ENCODE measurements at regions not wholly inside any gene's neighbourhood (a gene's known extent, or its start where the extent isn't known, plus 50 kb on each side); places are given as distances from the start of the nearest gene placed in this dataset.
"Not testable (repeated sequence)": the region's sequence is repeated elsewhere in the genome, so short reads cannot be mapped to it uniquely, and the experiment has no call there.

DNA sequence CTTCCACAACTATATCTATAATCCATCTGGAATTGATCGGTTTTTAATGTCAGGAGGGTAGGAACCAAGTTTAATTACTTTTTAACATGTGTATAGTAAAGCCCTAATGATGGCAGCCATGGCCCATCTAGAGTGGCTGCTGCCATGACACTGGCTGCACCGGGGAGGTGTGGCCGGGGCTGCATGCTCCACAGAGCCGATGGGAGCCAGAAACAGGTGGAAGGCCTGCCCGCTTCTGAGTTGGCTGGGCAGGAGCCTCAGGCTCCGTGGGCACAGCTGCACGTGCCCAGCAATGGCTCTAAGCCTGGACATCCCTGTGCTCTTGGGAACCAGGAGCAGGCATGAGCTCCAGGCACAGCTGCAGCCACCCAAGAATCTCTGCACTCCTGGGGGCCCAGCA, 73.0 kb downstream of the GBP6 start:
- 90 to 95% (median 93%) methylated on average over 6 to 7 of the region's 7 CpGs for WGBS, 5 donors
- Histone ChIP-seq H3K27ac (no peak overlapping the region), H3K4me1 (no peaks in the 10 kb centered on the region), H3K9me3 (peaks cover 0 to 45% (median 32%) of the 10 kb centered on the region in 8 donors), H3K36me3 (no peaks in the 10 kb centered on the region), H3K27me3 (replicated peaks in 1 of 7) (peaks cover 0 to 4% (median 0%) of the 10 kb centered on the region in 7 donors), H3K4me3 (no peak overlapping the region)
- no peak for DNase-seq
- intact Hi-C loops (cut with DNase I; ENCODE audit: low total_unique reads): no loop called here
- no peak for TF ChIP-seq POLR2A (IDR thresholded peaks at IDR 0.05)
- TF ChIP-seq, protein P1, sequence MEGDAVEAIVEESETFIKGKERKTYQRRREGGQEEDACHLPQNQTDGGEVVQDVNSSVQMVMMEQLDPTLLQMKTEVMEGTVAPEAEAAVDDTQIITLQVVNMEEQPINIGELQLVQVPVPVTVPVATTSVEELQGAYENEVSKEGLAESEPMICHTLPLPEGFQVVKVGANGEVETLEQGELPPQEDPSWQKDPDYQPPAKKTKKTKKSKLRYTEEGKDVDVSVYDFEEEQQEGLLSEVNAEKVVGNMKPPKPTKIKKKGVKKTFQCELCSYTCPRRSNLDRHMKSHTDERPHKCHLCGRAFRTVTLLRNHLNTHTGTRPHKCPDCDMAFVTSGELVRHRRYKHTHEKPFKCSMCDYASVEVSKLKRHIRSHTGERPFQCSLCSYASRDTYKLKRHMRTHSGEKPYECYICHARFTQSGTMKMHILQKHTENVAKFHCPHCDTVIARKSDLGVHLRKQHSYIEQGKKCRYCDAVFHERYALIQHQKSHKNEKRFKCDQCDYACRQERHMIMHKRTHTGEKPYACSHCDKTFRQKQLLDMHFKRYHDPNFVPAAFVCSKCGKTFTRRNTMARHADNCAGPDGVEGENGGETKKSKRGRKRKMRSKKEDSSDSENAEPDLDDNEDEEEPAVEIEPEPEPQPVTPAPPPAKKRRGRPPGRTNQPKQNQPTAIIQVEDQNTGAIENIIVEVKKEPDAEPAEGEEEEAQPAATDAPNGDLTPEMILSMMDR (IDR thresholded peaks at IDR 0.05 in 8 of 11, conservative IDR thresholded peaks at IDR 0.05 in 3 of 11): no peak
- no peak for TF ChIP-seq POLR2AphosphoS5 (IDR thresholded peaks at IDR 0.05)

DNA sequence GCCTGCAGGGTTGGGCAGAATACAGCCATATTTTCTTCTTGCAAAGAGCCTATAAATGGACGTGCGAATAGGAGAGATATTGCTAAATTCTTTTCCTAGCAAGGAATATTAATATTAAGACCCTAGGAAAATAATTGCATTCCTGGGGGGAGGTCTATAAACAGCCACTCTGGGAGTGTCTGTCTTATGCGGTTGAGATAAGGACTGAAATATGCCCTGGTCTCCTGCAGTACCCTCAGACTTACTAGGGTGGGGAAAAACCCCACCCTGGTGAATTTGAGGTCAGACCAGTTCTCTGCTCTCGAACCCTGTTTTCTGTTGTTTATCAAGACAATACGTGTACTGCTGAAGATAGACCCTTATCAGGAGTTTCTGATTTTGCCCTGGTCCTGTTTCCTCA, 74.4 kb downstream of the GBP6 start:
- H3K27ac ChIP-seq; H3K36me3 ChIP-seq; H3K27me3 ChIP-seq (replicated peaks in 1 of 7); H3K4me3 ChIP-seq; intact Hi-C loops (cut with DNase I; ENCODE audit: low total_unique reads); H3K4me1 ChIP-seq; DNase-seq: not testable (repeated sequence)
- WGBS, 5 donors: 90 to 95% (median 93%) methylated on average over 5 of the region's 5 CpGs
- peaks cover 0 to 45% (median 32%) of the 10 kb centered on the region in 8 donors for H3K9me3 ChIP-seq

GRCh38 chr1:89440911-89441310, 77.1 kb downstream of the GBP6 start:
- H3K4me3 ChIP-seq: no peak overlapping the region
- TF ChIP-seq POLR2A (IDR thresholded peaks at IDR 0.05) (no peak), POLR2AphosphoS5 (IDR thresholded peaks at IDR 0.05) (no peak)
- TF ChIP-seq, protein P1 (IDR thresholded peaks at IDR 0.05 in 8 of 11, conservative IDR thresholded peaks at IDR 0.05 in 3 of 11): no peak
- intact Hi-C loops (cut with DNase I; ENCODE audit: low total_unique reads): loop anchor here (10.0 kb wide), 1 partner anchor 76 kb away; the partner anchor contains the start of gene GBP6

DNA sequence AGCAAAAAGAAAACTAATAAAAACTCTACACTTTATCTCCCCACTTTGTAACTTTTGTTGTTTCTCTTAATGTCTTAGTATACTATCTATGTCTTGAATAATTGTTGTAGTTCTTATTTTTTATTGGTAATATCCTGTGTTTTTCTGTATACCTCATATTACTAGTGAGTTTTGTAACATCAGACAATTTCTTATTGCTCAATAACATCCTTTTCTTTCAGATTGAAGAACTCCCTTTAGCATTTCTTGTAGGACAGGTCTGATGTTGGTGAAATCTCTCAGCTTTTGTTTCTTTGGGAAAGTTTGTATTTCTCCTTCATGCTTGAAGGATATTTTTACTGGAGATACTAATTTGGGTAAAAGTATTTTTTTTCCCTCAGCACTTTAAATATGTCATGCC, 79.8 kb upstream of the LRRC8B start:
- Histone ChIP-seq H3K9me3 (peaks cover 0 to 16% (median 4%) of the 10 kb centered on the region in 8 donors), H3K27me3 (replicated peaks in 1 of 7) (no peaks in the 10 kb centered on the region), H3K36me3 (no peaks in the 10 kb centered on the region), H3K4me1 (no peaks in the 10 kb centered on the region), H3K27ac (no peak overlapping the region), H3K4me3 (no peak overlapping the region)
- no peak for DNase-seq
- intact Hi-C loops (cut with DNase I; ENCODE audit: low total_unique reads): loop anchor here (10.0 kb wide), 1 partner anchor 80 kb away; the partner anchor contains the start of gene GBP6
- TF ChIP-seq, protein P1 (IDR thresholded peaks at IDR 0.05 in 8 of 11, conservative IDR thresholded peaks at IDR 0.05 in 3 of 11): no peak
- TF ChIP-seq POLR2A (IDR thresholded peaks at IDR 0.05) (no peak), POLR2AphosphoS5 (IDR thresholded peaks at IDR 0.05) (no peak)

More at GRCh38 chr1:89440911-89441310, 77.1 kb downstream of the GBP6 start:
- H3K27ac ChIP-seq: no peak overlapping the region
- 86 to 100% (median 93%) methylated on average over 2 of the region's 2 CpGs for WGBS, 5 donors
- no peaks in the 10 kb centered on the region for H3K36me3 ChIP-seq
- DNase-seq: no peak
- H3K4me1 ChIP-seq: no peaks in the 10 kb centered on the region
- peaks cover 0 to 4% (median 0%) of the 10 kb centered on the region in 7 donors for H3K27me3 ChIP-seq (replicated peaks in 1 of 7)
- H3K9me3 ChIP-seq: peaks cover 0 to 45% (median 32%) of the 10 kb centered on the region in 8 donors

DNA sequence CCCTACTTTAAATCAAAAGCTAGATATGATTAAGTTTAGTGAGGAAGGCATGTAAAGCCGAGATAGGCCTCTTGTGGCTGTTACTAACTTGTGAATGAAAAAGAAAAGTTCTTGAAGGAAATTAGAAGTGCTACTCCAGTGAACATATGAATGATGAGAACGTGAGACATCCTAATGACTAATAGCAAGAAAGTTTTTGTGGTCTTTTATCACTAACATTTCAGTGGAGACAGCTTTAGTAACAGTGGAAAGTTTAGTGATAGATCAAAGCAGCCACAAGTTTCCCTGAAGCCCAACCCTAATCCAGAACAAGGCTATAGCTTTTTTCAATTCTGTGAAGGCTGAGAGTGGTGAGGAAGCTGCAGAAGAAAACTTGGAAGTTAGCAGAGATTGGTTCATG, 73.6 kb upstream of the LRRC8B start:
- intact Hi-C loops (cut with DNase I; ENCODE audit: low total_unique reads): loop anchor here (5.0 to 10.0 kb wide), 2 partner anchors 454 to 476 kb away; no protein-coding TSS in a partner anchor
- Histone ChIP-seq H3K27ac (no peak overlapping the region), H3K27me3 (replicated peaks in 1 of 7) (no peaks in the 10 kb centered on the region), H3K36me3 (no peaks in the 10 kb centered on the region), H3K4me3 (no peak overlapping the region), H3K4me1 (peaks cover 0 to 5% (median 0%) of the 10 kb centered on the region in 6 donors), H3K9me3 (no peaks in the 10 kb centered on the region)
- TF ChIP-seq, protein P1 (IDR thresholded peaks at IDR 0.05 in 8 of 11, conservative IDR thresholded peaks at IDR 0.05 in 3 of 11): no peak
- TF ChIP-seq POLR2A (IDR thresholded peaks at IDR 0.05) (no peak), POLR2AphosphoS5 (IDR thresholded peaks at IDR 0.05) (no peak)
- DNase-seq: no peak
- 43 to 66% (median 61%) methylated on average over 2 of the region's 2 CpGs for WGBS, 5 donors
